GM23338 (cell line): ENCODE measurements at regions not wholly inside any gene's neighbourhood (a gene's known extent, or its start where the extent isn't known, plus 50 kb on each side); places are given as distances from the start of the nearest gene placed in this dataset.

ENCODE experiments used
- ATAC-seq: fragments of 200-7000 bp; cut with Tn5 transposase; 3 replicates; pipeline ENCODE4 v1.9.1; 2020
- DNase-seq: peaks from one replicate; pipeline ENCODE4 v3.0.0-alpha.2; 2015; ENCODE audit warnings: low spot score
- H2AFZ ChIP-seq: fragments of 200-600 bp; sonication (generic); 2 replicates; pipeline ENCODE4 v1.8.0; 2016; ENCODE audit warnings: antibody characterized with exemption, mild to moderate bottlenecking, moderate library complexity
- H3F3A ChIP-seq: fragments of 200-600 bp; sonication (generic); replicated peaks from 2 replicates; pipeline ENCODE4 v1.8.0; 2017; ENCODE audit warnings: antibody characterized with exemption, mixed run types, low read depth
- H3K27ac ChIP-seq: fragments of 200-600 bp; sonication (generic); 2 replicates; pipeline ENCODE4 v1.6.1; 2016; ENCODE audit warnings: low read depth
- H3K27me3 ChIP-seq: fragments of 200-600 bp; sonication (generic); 2 replicates; pipeline ENCODE4 v1.8.0; 2016; ENCODE audit warnings: mild to moderate bottlenecking, mixed run types, moderate library complexity; ENCODE audit not compliant: insufficient read depth
- H3K36me3 ChIP-seq: fragments of 200-600 bp; sonication (generic); 2 replicates; pipeline ENCODE4 v1.8.0; 2016; ENCODE audit warnings: mild to moderate bottlenecking; ENCODE audit not compliant: insufficient read depth
- H3K4me1 ChIP-seq: fragments of 200-600 bp; sonication (generic); 2 replicates; pipeline ENCODE4 v1.8.0; 2016; ENCODE audit warnings: mild to moderate bottlenecking, moderate library complexity; ENCODE audit not compliant: insufficient read depth
- H3K4me2 ChIP-seq: fragments of 200-600 bp; sonication (generic); 2 replicates; pipeline ENCODE4 v1.7.1; 2017; ENCODE audit warnings: mixed run types
- H3K4me3 ChIP-seq: fragments of 200-600 bp; sonication (generic); 2 replicates; pipeline ENCODE4 v1.6.1; 2016; ENCODE audit warnings: mixed run types
- H3K79me2 ChIP-seq: fragments of 200-600 bp; sonication (generic); replicated peaks from 2 replicates; pipeline ENCODE4 v1.8.0; 2017; ENCODE audit warnings: mild to moderate bottlenecking; ENCODE audit not compliant: insufficient read depth
- H3K9me2 ChIP-seq: fragments of 200-600 bp; sonication (generic); 2 replicates; pipeline ENCODE4 v1.8.0; 2017; ENCODE audit not compliant: insufficient read depth
- H4K20me1 ChIP-seq: fragments of 200-600 bp; sonication (generic); replicated peaks from 2 replicates; pipeline ENCODE4 v1.8.0; 2017; ENCODE audit warnings: mild to moderate bottlenecking; ENCODE audit not compliant: insufficient read depth
- H3K27ac Mint-ChIP-seq: 2 replicates; pipeline ENCODE4 v1.8.0; 2020; ENCODE audit warnings: inconsistent platforms, mild to moderate bottlenecking, moderate library complexity, mixed read lengths
- H3K27me3 Mint-ChIP-seq: 3 replicates; pipeline ENCODE4 v1.8.0; 2022; ENCODE audit warnings: low read depth, mild to moderate bottlenecking, moderate library complexity, mixed read lengths, inconsistent platforms; ENCODE audit not compliant: insufficient read depth, poor library complexity
- H3K36me3 Mint-ChIP-seq: 3 replicates; pipeline ENCODE4 v1.8.0; 2021; ENCODE audit warnings: low read depth, mild to moderate bottlenecking, inconsistent platforms, moderate library complexity, mixed read lengths
- H3K4me1 Mint-ChIP-seq: 3 replicates; pipeline ENCODE4 v1.8.0; 2020; ENCODE audit warnings: mild to moderate bottlenecking, inconsistent platforms, mixed read lengths
- H3K4me3 Mint-ChIP-seq: 3 replicates; pipeline ENCODE4 v1.8.0; 2021; ENCODE audit warnings: moderate library complexity, mild to moderate bottlenecking, inconsistent platforms, mixed read lengths
- H3K9me3 Mint-ChIP-seq: 3 replicates; pipeline ENCODE4 v1.8.0; 2020; ENCODE audit warnings: moderate library complexity, mild to moderate bottlenecking, inconsistent platforms, mixed read lengths
- CREB1 ChIP-seq: fragments of 250-450 bp; sonication (Bioruptor Pico); IDR thresholded peaks from 2 replicates; pipeline ENCODE4 v1.5.0; 2020; ENCODE audit warnings: low read depth, mild to moderate bottlenecking, moderate library complexity
- CTCF ChIP-seq, 2 experiments: fragments of 200-600 bp in 1 of 2; sonication (generic) in 1 of 2; conservative IDR thresholded peaks; 2 replicates each; pipeline versions ENCODE4 v1.5.1 to v1.6.1; 2016 to 2017; ENCODE audit warnings: antibody characterized with exemption in 2 of 2, low read depth in 2 of 2, mild to moderate bottlenecking in 2 of 2, moderate library complexity in 1 of 2
- EZH2 ChIP-seq: fragments of 200-600 bp; sonication (generic); IDR thresholded peaks from one replicate; pipeline ENCODE4 v1.8.0; 2017; ENCODE audit warnings: antibody characterized with exemption, mild to moderate bottlenecking, low read depth; ENCODE audit not compliant: unreplicated experiment
- EZH2phosphoT487 ChIP-seq: fragments of 200-600 bp; sonication (generic); IDR thresholded peaks from one replicate; pipeline ENCODE4 v1.8.1; 2018; ENCODE audit warnings: antibody characterized with exemption; ENCODE audit not compliant: unreplicated experiment
- JUNB ChIP-seq: IDR thresholded peaks from one replicate; pipeline ENCODE4 v1.6.1; 2016; ENCODE audit warnings: antibody characterized with exemption; ENCODE audit not compliant: unreplicated experiment
- NANOG ChIP-seq: IDR thresholded peaks from 2 replicates; pipeline ENCODE4 v1.6.1; 2016; ENCODE audit warnings: antibody characterized with exemption, borderline replicate concordance
- POLR2AphosphoS5 ChIP-seq: IDR thresholded peaks from 2 replicates; pipeline ENCODE4 v1.6.1; 2016; ENCODE audit warnings: antibody characterized with exemption, low read depth
- REST ChIP-seq: IDR thresholded peaks from one replicate; pipeline ENCODE4 v1.6.1; 2018; ENCODE audit warnings: antibody characterized with exemption; ENCODE audit not compliant: unreplicated experiment
- STAT1 ChIP-seq: IDR thresholded peaks from one replicate; pipeline ENCODE4 v1.6.1; 2016; ENCODE audit warnings: antibody characterized with exemption; ENCODE audit not compliant: unreplicated experiment
- ZNF114 ChIP-seq: fragments of 250-450 bp; sonication (Bioruptor Pico); IDR thresholded peaks from 2 replicates; pipeline ENCODE4 v1.5.0; 2020; ENCODE audit warnings: mild to moderate bottlenecking, moderate library complexity
- ZNF331 ChIP-seq: fragments of 250-450 bp; sonication (Bioruptor Pico); IDR thresholded peaks from 2 replicates; pipeline ENCODE4 v1.5.0; 2020; ENCODE audit warnings: low read depth, mild to moderate bottlenecking, moderate library complexity
- ZNF462 ChIP-seq: fragments of 250-450 bp; sonication (Bioruptor Pico); IDR thresholded peaks from 2 replicates; pipeline ENCODE4 v1.5.0; 2020; ENCODE audit warnings: mild to moderate bottlenecking, moderate library complexity
- TF ChIP-seq, protein P1 (sequence below): IDR thresholded peaks from 2 replicates; pipeline ENCODE4 v1.6.1; 2016; ENCODE audit warnings: antibody characterized with exemption

DNA sequence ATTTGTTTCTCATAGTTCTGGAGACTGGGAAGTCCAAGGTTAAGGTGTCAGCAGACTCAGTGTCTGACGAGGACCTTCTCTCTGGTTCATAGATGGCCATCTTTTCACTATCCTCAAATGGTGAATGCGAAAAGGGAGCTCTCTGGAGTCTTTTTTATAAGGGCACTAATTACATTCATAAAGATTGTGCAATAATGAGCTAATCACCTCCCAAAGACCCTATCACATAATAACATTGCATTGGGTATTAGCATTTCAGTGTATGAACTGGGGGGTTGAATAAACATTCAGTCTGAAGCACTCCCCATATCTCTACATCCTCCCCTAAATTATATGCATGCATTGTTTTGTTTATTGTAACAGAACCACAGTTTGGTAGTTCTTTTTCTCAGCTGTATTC is 1086.5 kb downstream of the CDH11 start:
- H3K9me3 Mint-ChIP-seq = peaks cover 8% of the 10 kb centered on the region; the same call in 2 of the 3 replicates
- no peak overlapping the region for H3K4me3 ChIP-seq
- no peak overlapping the region for H2AFZ ChIP-seq
- no peaks in the 10 kb centered on the region for H3K36me3 ChIP-seq
- H3K27ac Mint-ChIP-seq = no peak overlapping the region
- DNase-seq = no peak
- H3K4me2 ChIP-seq = no peak overlapping the region
- peaks cover 6% of the 10 kb centered on the region; the same call in 2 of the 3 replicates for H3K36me3 Mint-ChIP-seq
- H3K27me3 ChIP-seq = no peaks in the 10 kb centered on the region
- H3K79me2 ChIP-seq = no peaks in the 10 kb centered on the region
- H3K9me2 ChIP-seq = peaks cover 3% of the 10 kb centered on the region
- no peaks in the 10 kb centered on the region for H3F3A ChIP-seq
- TF ChIP-seq ZNF462 = no peak
- no peak for TF ChIP-seq JUNB
- TF ChIP-seq REST = no peak
- TF ChIP-seq, protein P1, sequence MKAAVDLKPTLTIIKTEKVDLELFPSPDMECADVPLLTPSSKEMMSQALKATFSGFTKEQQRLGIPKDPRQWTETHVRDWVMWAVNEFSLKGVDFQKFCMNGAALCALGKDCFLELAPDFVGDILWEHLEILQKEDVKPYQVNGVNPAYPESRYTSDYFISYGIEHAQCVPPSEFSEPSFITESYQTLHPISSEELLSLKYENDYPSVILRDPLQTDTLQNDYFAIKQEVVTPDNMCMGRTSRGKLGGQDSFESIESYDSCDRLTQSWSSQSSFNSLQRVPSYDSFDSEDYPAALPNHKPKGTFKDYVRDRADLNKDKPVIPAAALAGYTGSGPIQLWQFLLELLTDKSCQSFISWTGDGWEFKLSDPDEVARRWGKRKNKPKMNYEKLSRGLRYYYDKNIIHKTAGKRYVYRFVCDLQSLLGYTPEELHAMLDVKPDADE = no peak
- TF ChIP-seq EZH2 = no peak
- TF ChIP-seq CREB1 (CRISPR knock-in tag) = no peak
- TF ChIP-seq ZNF331 (CRISPR knock-in tag) = no peak
- no peak for TF ChIP-seq ZNF114 (CRISPR knock-in tag)
- no peak for TF ChIP-seq CTCF (conservative IDR thresholded peaks at IDR 0.05; ENCODE audit: low read depth in 2 of 2)
- no peak for TF ChIP-seq POLR2AphosphoS5
- TF ChIP-seq STAT1 = no peak
- TF ChIP-seq NANOG = no peak
- no peak for TF ChIP-seq EZH2phosphoT487
- no peaks in the 10 kb centered on the region for H4K20me1 ChIP-seq
- no peak overlapping the region for H3K4me3 Mint-ChIP-seq
- H3K4me1 Mint-ChIP-seq = peaks cover 6% of the 10 kb centered on the region
- no peak for ATAC-seq
- H3K27me3 Mint-ChIP-seq = no peaks in the 10 kb centered on the region
- peaks cover 8% of the 10 kb centered on the region for H3K4me1 ChIP-seq
- H3K27ac ChIP-seq = no peak overlapping the region
